SK-N-SH (cell line): ENCODE measurements at regions not wholly inside any gene's neighbourhood (a gene's known extent, or its start where the extent isn't known, plus 50 kb on each side); places are given as distances from the start of the nearest gene placed in this dataset.
A peak's percentile ranks its signal among the peaks of the same experiment; 100 is the strongest.

Experiments
- CTCF ChIA-PET: fragments of 300-600, 350-600 bp; formaldehyde crosslinking; extraction: SDS; loops from one replicate; lab custom pipeline; 2021; lab: Yijun Ruan, JAX
- POLR2A ChIA-PET: fragments of 350-600 bp; sonication (Branson Sonifier 250); formaldehyde crosslinking; extraction: SDS; loops from one replicate; lab custom pipeline; 2020; ENCODE audit warnings: antibody characterized with exemption, inconsistent platforms; lab: Yijun Ruan, JAX
- DNase-seq: peaks from one replicate; pipeline ENCODE4 v3.0.0; 2012
- H2AFZ ChIP-seq: fragments of 200-600 bp; sonication (generic); 2 replicates; pipeline ENCODE4 v1.8.1; 2016; ENCODE audit warnings: antibody characterized with exemption, mild to moderate bottlenecking, low read depth
- H3F3A ChIP-seq: fragments of 200-600 bp; sonication (generic); replicated peaks from 2 replicates; pipeline ENCODE3; 2016; ENCODE audit warnings: antibody characterized with exemption, mild to moderate bottlenecking; ENCODE audit not compliant: insufficient read depth
- H3K27ac ChIP-seq, 2 experiments: fragments of 200-500 bp in 1 of 2; fragments of 200-600 bp in 1 of 2; sonication (Bioruptor generic) in 1 of 2; sonication (generic), shearing (Covaris generic) in 1 of 2; 2 replicates each; pipeline versions ENCODE4 v1.5.1 to v1.6.1; 2014 to 2016; ENCODE audit warnings: low read depth in 2 of 2, inconsistent platforms in 1 of 2, low read length in 1 of 2, mild to moderate bottlenecking in 1 of 2, mixed read lengths in 1 of 2
- H3K27me3 ChIP-seq: fragments of 200-600 bp; sonication (generic), shearing (Covaris generic); 2 replicates; pipeline ENCODE4 v1.6.1; 2016; ENCODE audit warnings: mixed run types; ENCODE audit not compliant: insufficient read depth
- H3K36me3 ChIP-seq, 2 experiments: fragments of 200-500 bp in 1 of 2; fragments of 200-600 bp in 1 of 2; sonication (Bioruptor generic) in 1 of 2; sonication (generic) in 1 of 2; replicated peaks in 1 of 2; 2 replicates each; pipeline versions ENCODE3 to v1.5.1; 2014 to 2016; ENCODE audit warnings: low read length in 1 of 2, mild to moderate bottlenecking in 1 of 2; ENCODE audit not compliant: insufficient read depth in 2 of 2, control insufficient read depth in 1 of 2
- H3K4me1 ChIP-seq, 2 experiments: fragments of 200-500 bp in 1 of 2; fragments of 200-600 bp in 1 of 2; sonication (Bioruptor generic) in 1 of 2; sonication (generic), shearing (Covaris generic) in 1 of 2; 2 replicates each; pipeline versions ENCODE4 v1.5.1 to v1.6.1; 2014 to 2016; ENCODE audit warnings: low read depth in 1 of 2, low read length in 1 of 2, mixed run types in 1 of 2; ENCODE audit not compliant: insufficient read depth in 2 of 2, control insufficient read depth in 1 of 2
- H3K4me2 ChIP-seq: fragments of 200-600 bp; sonication (generic), shearing (Covaris generic); 2 replicates; pipeline ENCODE4 v1.6.1; 2017; ENCODE audit warnings: mixed run types
- H3K4me3 ChIP-seq, 2 experiments: fragments of 200-500 bp in 1 of 2; fragments of 200-600 bp in 1 of 2; sonication (Bioruptor generic) in 1 of 2; sonication (generic), shearing (Covaris generic) in 1 of 2; 2 replicates each; pipeline versions ENCODE4 v1.5.1 to v1.8.1; 2014 to 2016; ENCODE audit warnings: low read depth in 2 of 2, inconsistent platforms in 1 of 2, low read length in 1 of 2, mild to moderate bottlenecking in 1 of 2, mixed read lengths in 1 of 2, moderate library complexity in 1 of 2
- H3K79me2 ChIP-seq: fragments of 200-600 bp; sonication (generic); 2 replicates; pipeline ENCODE4 v1.8.1; 2017; ENCODE audit warnings: mild to moderate bottlenecking; ENCODE audit not compliant: insufficient read depth
- H3K9ac ChIP-seq: fragments of 200-600 bp; sonication (generic); 2 replicates; pipeline ENCODE4 v1.6.1; 2017; ENCODE audit warnings: mixed run types
- H3K9me2 ChIP-seq: fragments of 200-600 bp; sonication (generic); 2 replicates; pipeline ENCODE4 v1.6.1; 2017; ENCODE audit warnings: mixed run types
- H3K9me3 ChIP-seq: fragments of 200-600 bp; sonication (generic); 2 replicates; pipeline ENCODE4 v1.6.1; 2017; ENCODE audit warnings: mixed run types, mild to moderate bottlenecking, moderate library complexity
- H4K20me1 ChIP-seq: fragments of 200-600 bp; sonication (generic); 2 replicates; pipeline ENCODE4 v1.6.1; 2017; ENCODE audit warnings: mild to moderate bottlenecking, mixed run types; ENCODE audit not compliant: insufficient read depth
- CHD2 ChIP-seq: fragments of 150-350 bp; IDR thresholded peaks from 2 replicates; pipeline ENCODE4 v1.6.1; 2018; ENCODE audit warnings: low read length; ENCODE audit not compliant: partially characterized antibody
- FOSL2 ChIP-seq: IDR thresholded peaks from 2 replicates; pipeline ENCODE4 v1.4.0; 2012; ENCODE audit warnings: low read depth, mild to moderate bottlenecking, moderate library complexity, borderline replicate concordance
- FOXJ3 ChIP-seq: sonication (generic); formaldehyde crosslinking; IDR thresholded peaks from 2 replicates; pipeline ENCODE4 v1.5.1; 2020; ENCODE audit warnings: mild to moderate bottlenecking, missing genetic modification reagents
- GATA2 ChIP-seq: sonication (generic); formaldehyde crosslinking; IDR thresholded peaks from 2 replicates; pipeline ENCODE4 v1.5.0; 2020; ENCODE audit warnings: mild to moderate bottlenecking, missing genetic modification reagents
- JUND ChIP-seq: IDR thresholded peaks from 2 replicates; pipeline ENCODE4 v1.4.0; 2012
- MAX ChIP-seq: IDR thresholded peaks from 2 replicates; pipeline ENCODE4 v1.4.0; 2012; ENCODE audit warnings: low read depth
- NRF1 ChIP-seq: IDR thresholded peaks from 2 replicates; pipeline ENCODE4 v1.6.1; 2012; ENCODE audit warnings: low read depth, mild to moderate bottlenecking, low read length
- PBX3 ChIP-seq: IDR thresholded peaks from 2 replicates; pipeline ENCODE4; 2012
- RAD21 ChIP-seq: IDR thresholded peaks from 2 replicates; pipeline ENCODE4 v1.6.1; 2012; ENCODE audit warnings: mild to moderate bottlenecking, low read length
- RCOR1 ChIP-seq: fragments of 150-350 bp; IDR thresholded peaks from 2 replicates; pipeline ENCODE4 v1.6.1; 2017; ENCODE audit warnings: antibody characterized with exemption, low read length
- REST ChIP-seq: IDR thresholded peaks from 2 replicates; pipeline ENCODE4 v1.6.1; 2012; ENCODE audit warnings: mild to moderate bottlenecking, low read depth, low read length, moderate library complexity
- RXRA ChIP-seq: IDR thresholded peaks from 2 replicates; pipeline ENCODE4 v1.4.0; 2012; ENCODE audit warnings: low read depth, mild to moderate bottlenecking, borderline replicate concordance
- TCF12 ChIP-seq: IDR thresholded peaks from 2 replicates; pipeline ENCODE4 v1.4.0; 2012
- TEAD4 ChIP-seq: IDR thresholded peaks from 2 replicates; pipeline ENCODE4 v1.4.0; 2012; ENCODE audit warnings: mild to moderate bottlenecking, borderline replicate concordance; ENCODE audit not compliant: insufficient read depth
- YY1 ChIP-seq: IDR thresholded peaks from 2 replicates; pipeline ENCODE4 v1.4.0; 2012; ENCODE audit warnings: low read depth, mild to moderate bottlenecking
- ZBTB33 ChIP-seq: IDR thresholded peaks from 2 replicates; pipeline ENCODE4 v1.4.0; 2012; ENCODE audit warnings: low read depth, borderline replicate concordance
- WGBS: methylation state at CpG from one replicate; pipeline ENCODE4 v1.1.6; 2017; ENCODE audit warnings: low lambda C conversion rate; 5-methylcytosine and 5-hydroxymethylcytosine counted together

GRCh38 chrX:45781901-45782553 lies 581.4 kb upstream of the DIPK2B start (continued):
- TF ChIP-seq RXRA (0 out of 2 replicates have a peak, but pooled peaks have one; percentile 62), TEAD4 (0 out of 2 replicates have a peak, but pooled peaks have one; percentile 49), REST (no peak), ZBTB33 (no peak), JUND (peak; percentile 73), TCF12 (peak; percentile 91), PBX3 (peak; percentile 75), RCOR1 (no peak), MAX (peak; percentile 70), FOSL2 (peak; percentile 78)

GRCh38 chrX:45778616-45779015 lies 577.9 kb upstream of the DIPK2B start:
- no peaks in the 10 kb centered on the region for H3K36me3 ChIP-seq
- no peak for DNase-seq
- no peaks in the 10 kb centered on the region for H3K9me3 ChIP-seq
- H3K9me2 ChIP-seq: no peaks in the 10 kb centered on the region
- H3K9ac ChIP-seq: no peak overlapping the region
- ChIA-PET CTCF (no interaction called here), POLR2A (no interaction called here)
- peaks cover 0 to 63% of the 10 kb centered on the region in 2 experiments; a peak in 3 of 4 replicates for H3K4me1 ChIP-seq
- no peaks in the 10 kb centered on the region for H3K27me3 ChIP-seq
- H3K4me3 ChIP-seq: no peak overlapping the region
- H3F3A ChIP-seq: peaks cover 43% of the 10 kb centered on the region
- no peaks in the 10 kb centered on the region for H4K20me1 ChIP-seq
- H3K79me2 ChIP-seq: peaks cover 96% of the 10 kb centered on the region
- no peak overlapping the region for H3K4me2 ChIP-seq
- peak overlapping the region in 1 of 2 experiments; percentile 96; a peak in 2 of 4 replicates for H3K27ac ChIP-seq
- WGBS: 70% methylated on average over 1 of the region's 1 CpG
- no peak overlapping the region for H2AFZ ChIP-seq
- TF ChIP-seq GATA2 (CRISPR knock-in tag) (no peak), CHD2 (no peak), PBX3 (no peak), RAD21 (no peak), FOXJ3 (CRISPR knock-in tag) (no peak), RCOR1 (no peak), RXRA (no peak), REST (no peak), NRF1 (no peak), YY1 (no peak)
